K562 (cell line): ENCODE measurements at regions not wholly inside any gene's neighbourhood (a gene's known extent, or its start where the extent isn't known, plus 50 kb on each side); places are given as distances from the start of the nearest gene placed in this dataset.

Experiments
- ATAC-seq: fragments of 200-7000 bp; cut with Tn5 transposase; 3 replicates; pipeline ENCODE4 v1.9.1; 2020; ENCODE audit warnings: moderate library complexity
- BruUV-seq: library from RNA; stranded (reverse); fragments of 400-500 nt; replicated peaks from 2 replicates; lab custom pipeline; 2021; lab: Mats Ljungman, UMichigan
- CTCF ChIA-PET: fragments of 300-600 bp; formaldehyde crosslinking; extraction: SDS; loops from one replicate; lab custom pipeline; 2021; ENCODE audit warnings: low intra/inter-chr PET ratio; lab: Yijun Ruan, JAX
- POLR2A ChIA-PET: fragments of 300-600, 350-650 bp; sonication (Branson Sonifier 250); formaldehyde crosslinking; extraction: SDS; loops from one replicate; lab custom pipeline; 2021; ENCODE audit warnings: antibody characterized with exemption, inconsistent platforms; lab: Yijun Ruan, JAX
- DNase-seq, 4 experiments: peaks; one replicate each; pipeline versions ENCODE4 v3.0.0 to v3.0.0-alpha.2; 2011 to 2018; ENCODE audit warnings: low spot score in 3 of 4, mixed read lengths in 3 of 4; ENCODE audit errors: extremely low read depth in 1 of 4
- FAIRE-seq: peaks from 2 replicates; lab custom pipeline; 2011; peaks lifted over from hg19 to GRCh38; lab: Jason Lieb, UNC
- H2AFZ ChIP-seq: 2 replicates; pipeline ENCODE4 v1.6.0; 2011; ENCODE audit warnings: low read depth, low read length, control low read depth, inconsistent platforms
- H3K27ac ChIP-seq: fragments of 200-600 bp; 3 replicates; pipeline ENCODE4 v1.8.0; 2011; ENCODE audit warnings: low read depth, mild to moderate bottlenecking, control low read depth, inconsistent platforms, low read length, moderate library complexity, mixed read lengths; ENCODE audit errors: extremely low read depth
- H3K27me3 ChIP-seq, 2 experiments: fragments of 300-600 bp in 1 of 2; 2 replicates in 1 of 2; 3 replicates in 1 of 2; pipeline versions ENCODE4 v1.6.0 to v1.8.0; 2011; ENCODE audit warnings: inconsistent platforms in 2 of 2, low read length in 2 of 2, mild to moderate bottlenecking in 1 of 2, mixed read lengths in 1 of 2, moderate library complexity in 1 of 2; ENCODE audit not compliant: control insufficient read depth in 2 of 2, insufficient read depth in 2 of 2
- H3K36me3 ChIP-seq: fragments of 300-600 bp; 3 replicates; pipeline ENCODE4 v1.8.0; 2011; ENCODE audit warnings: mild to moderate bottlenecking, low read length, inconsistent platforms; ENCODE audit not compliant: control insufficient read depth, insufficient read depth
- H3K4me1 ChIP-seq, 2 experiments: fragments of 200-600 bp in 1 of 2; replicated peaks in 1 of 2; 2 replicates in 1 of 2; 3 replicates in 1 of 2; pipeline versions ENCODE4 v1.5.1 to v1.8.0; 2011; ENCODE audit warnings: inconsistent platforms in 2 of 2, low read length in 2 of 2, mild to moderate bottlenecking in 1 of 2, mixed read lengths in 1 of 2, moderate library complexity in 1 of 2; ENCODE audit not compliant: control insufficient read depth in 2 of 2, insufficient read depth in 2 of 2
- H3K4me2 ChIP-seq: 2 replicates; pipeline ENCODE4 v1.6.1; 2011; ENCODE audit warnings: low read length, control low read depth, inconsistent platforms, mixed read lengths; ENCODE audit not compliant: insufficient read depth
- H3K4me3 ChIP-seq: fragments of 200-600 bp; sonication (generic), shearing (Covaris generic); 2 replicates; pipeline ENCODE4 v1.5.1; 2016; ENCODE audit warnings: control low read depth, inconsistent platforms
- H3K79me2 ChIP-seq: fragments of 200-600 bp; 3 replicates; pipeline ENCODE4 v1.8.0; 2011; ENCODE audit warnings: low read length, inconsistent platforms; ENCODE audit not compliant: control insufficient read depth, insufficient read depth
- H3K9ac ChIP-seq, 2 experiments: 2 replicates each; pipeline versions ENCODE4 v1.6.0 to v1.6.1; 2011; ENCODE audit warnings: low read depth in 2 of 2, low read length in 2 of 2, control low read depth in 1 of 2, inconsistent platforms in 1 of 2, mild to moderate bottlenecking in 1 of 2, mixed read lengths in 1 of 2; ENCODE audit not compliant: insufficient read depth in 1 of 2
- H3K9me1 ChIP-seq: one replicate; pipeline ENCODE4 v1.6.0; 2011; ENCODE audit warnings: inconsistent platforms, mild to moderate bottlenecking, low read length, moderate library complexity; ENCODE audit not compliant: control insufficient read depth, insufficient read depth
- H3K9me3 ChIP-seq: replicated peaks from 2 replicates; pipeline ENCODE4 v1.5.1; 2011; ENCODE audit warnings: low read depth, low read length, inconsistent platforms; ENCODE audit not compliant: control insufficient read depth, insufficient read depth
- H4K20me1 ChIP-seq: replicated peaks from 2 replicates; pipeline ENCODE4 v1.6.1; 2011; ENCODE audit warnings: low read length, inconsistent platforms, mixed read lengths; ENCODE audit not compliant: control insufficient read depth, insufficient read depth
- ARID3A ChIP-seq: IDR thresholded peaks from 2 replicates; pipeline ENCODE4 v1.6.1; 2012; ENCODE audit warnings: low read depth, low read length, improper control_type of control experiment, borderline replicate concordance
- CEBPB ChIP-seq: fragments of 450-650 bp; IDR thresholded peaks from 2 replicates; pipeline ENCODE4 v1.6.1; 2016; ENCODE audit warnings: missing genetic modification characterization, missing compliant biosample characterization
- E2F6 ChIP-seq, 2 experiments: IDR thresholded peaks; 2 replicates each; pipeline ENCODE4 v1.6.1; 2011; ENCODE audit warnings: borderline replicate concordance in 1 of 2, control low read depth in 1 of 2, low read depth in 1 of 2, low read length in 1 of 2, mild to moderate bottlenecking in 1 of 2, mixed read lengths in 1 of 2, moderate library complexity in 1 of 2; ENCODE audit not compliant: insufficient read depth in 1 of 2, insufficient read length in 1 of 2, poor library complexity in 1 of 2, severe bottlenecking in 1 of 2; ENCODE audit errors: extremely low read depth in 1 of 2
- GTF2F1 ChIP-seq: IDR thresholded peaks from 2 replicates; pipeline ENCODE4 v1.6.1; 2011; ENCODE audit warnings: low read depth, low read length, improper control_type of control experiment
- HDAC6 ChIP-seq: IDR thresholded peaks from 2 replicates; pipeline ENCODE4 v1.6.1; 2012; ENCODE audit warnings: low read depth, mild to moderate bottlenecking, control low read depth, inconsistent platforms, low read length, moderate library complexity
- HES1 ChIP-seq: fragments of 450-650 bp; IDR thresholded peaks from 2 replicates; pipeline ENCODE4 v1.6.1; 2016; ENCODE audit warnings: low read depth, mild to moderate bottlenecking, moderate library complexity
- RBM14 ChIP-seq: fragments of 200-400 bp; formaldehyde crosslinking; IDR thresholded peaks from 2 replicates; pipeline ENCODE4 v1.6.1; 2018; ENCODE audit warnings: low read depth, mild to moderate bottlenecking, low read length, moderate library complexity, borderline replicate concordance; ENCODE audit not compliant: insufficient read depth
- TAF9B ChIP-seq: fragments of 450-650 bp; IDR thresholded peaks from 2 replicates; pipeline ENCODE4 v1.6.1; 2018; ENCODE audit warnings: mild to moderate bottlenecking; ENCODE audit not compliant: partially characterized antibody
- TCF7 ChIP-seq: sonication (generic); IDR thresholded peaks from 2 replicates; pipeline ENCODE4 v1.6.1; 2016; ENCODE audit warnings: antibody characterized with exemption, borderline replicate concordance
- ZNF696 ChIP-seq: fragments of 250-450 bp; sonication (Bioruptor Pico); conservative IDR thresholded peaks from 2 replicates; pipeline ENCODE4 v1.4.0; 2020; ENCODE audit warnings: mild to moderate bottlenecking, moderate library complexity
- ZNF780A ChIP-seq: fragments of 250-450 bp; sonication (Bioruptor Pico); IDR thresholded peaks from 2 replicates; pipeline ENCODE4 v1.5.0; 2021; ENCODE audit warnings: mild to moderate bottlenecking
- in situ Hi-C: fragments of 300-500 bp; cut with MboI; formaldehyde crosslinking; loops from 4 replicates; pipeline ENCODE4 v1.15.0; 2018; ENCODE audit warnings: inconsistent platforms, mixed read lengths
- intact Hi-C: fragments of 100-400 bp; cut with micrococcal nuclease; formaldehyde crosslinking; loops from 2 replicates; pipeline ENCODE4 v1.14.2; 2022
- TF ChIP-seq, protein P1 (sequence below): fragments of 250-450 bp; sonication (Bioruptor Pico); IDR thresholded peaks from 2 replicates; pipeline ENCODE4 v1.5.0; 2021; ENCODE audit warnings: mild to moderate bottlenecking, moderate library complexity
- TF ChIP-seq, protein P2 (sequence below): fragments of 250-450 bp; sonication (Bioruptor Pico); IDR thresholded peaks from 2 replicates; pipeline ENCODE4 v1.8.0; 2022; ENCODE audit warnings: inconsistent platforms, mild to moderate bottlenecking, moderate library complexity, borderline replicate concordance

GRCh38 chr7:52311886-52312285 is 723.5 kb upstream of the POM121L12 start:
- Histone ChIP-seq H3K4me3 (no peak overlapping the region), H3K9me3 (no peaks in the 10 kb centered on the region; the same call in 1 of the 2 replicates), H4K20me1 (no peaks in the 10 kb centered on the region), H3K36me3 (no peaks in the 10 kb centered on the region), H3K9me1 (no peaks in the 10 kb centered on the region), H3K9ac (no peak overlapping the region), H2AFZ (no peak overlapping the region), H3K27ac (no peak overlapping the region), H3K4me2 (no peak overlapping the region), H3K4me1 (no peaks in the 10 kb centered on the region), H3K79me2 (no peaks in the 10 kb centered on the region), H3K27me3 (no peaks in the 10 kb centered on the region)
- FAIRE-seq (no peak), ATAC-seq (no peak), DNase-seq (no peak)
- TF ChIP-seq HES1: no peak
- TF ChIP-seq ARID3A: no peak
- TF ChIP-seq GTF2F1: no peak
- TF ChIP-seq TCF7: no peak
- no peak for TF ChIP-seq CEBPB (tag)
- TF ChIP-seq ZNF780A (CRISPR knock-in tag): no peak
- no peak for TF ChIP-seq ZNF696
- TF ChIP-seq, protein P1, sequence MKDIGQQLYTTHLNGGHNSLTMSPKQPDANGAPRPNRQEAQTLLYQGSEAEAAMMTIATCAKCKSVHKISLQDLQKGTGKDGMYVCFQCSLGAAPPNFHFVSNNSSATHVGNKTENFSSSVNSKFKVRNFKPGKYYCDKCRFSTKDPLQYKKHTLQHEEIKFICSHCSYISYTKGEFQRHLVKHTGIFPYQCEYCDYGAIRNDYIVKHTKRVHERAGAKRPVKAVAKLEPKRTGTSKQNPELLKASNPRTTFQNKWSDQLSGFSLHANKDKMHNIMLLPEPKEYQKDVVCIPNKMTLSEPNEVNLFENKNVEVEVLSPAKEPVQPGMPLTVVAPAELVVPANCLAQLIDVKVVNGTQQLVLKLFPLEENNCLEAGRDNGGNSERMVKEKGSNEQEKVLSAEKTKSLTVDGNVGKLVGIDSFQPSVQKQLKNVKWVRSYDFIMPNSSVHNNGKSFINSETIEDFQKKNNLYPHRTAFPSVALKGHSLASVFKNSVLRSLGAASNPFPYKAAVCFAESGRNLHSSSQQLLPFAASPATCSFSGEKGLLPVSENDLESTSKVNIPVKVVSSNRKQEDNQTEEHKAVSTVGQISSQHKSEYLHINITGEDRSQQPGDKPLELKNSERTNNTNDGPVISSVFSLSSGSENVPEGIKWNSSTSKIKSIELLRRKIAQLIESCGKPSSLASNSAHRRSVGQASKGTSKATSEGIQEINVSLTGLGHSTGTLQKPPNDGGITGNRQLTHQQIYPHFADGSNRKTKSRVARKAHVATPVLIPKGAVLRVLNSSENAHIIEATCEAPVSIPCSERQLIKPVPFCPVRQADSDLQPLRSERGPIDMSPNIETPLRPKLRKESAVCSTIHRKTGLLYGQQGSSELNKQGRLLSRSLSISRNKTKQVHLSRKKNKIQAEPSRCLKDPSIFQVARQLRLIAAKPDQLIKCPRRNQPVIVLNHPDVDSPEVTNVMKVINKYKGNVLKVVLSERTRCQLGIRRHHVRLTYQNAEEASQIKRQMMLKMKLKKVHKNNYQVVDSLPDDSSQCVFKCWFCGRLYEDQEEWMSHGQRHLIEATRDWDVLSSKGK (CRISPR knock-in tag): no peak
- TF ChIP-seq RBM14: no peak
- TF ChIP-seq, protein P2, sequence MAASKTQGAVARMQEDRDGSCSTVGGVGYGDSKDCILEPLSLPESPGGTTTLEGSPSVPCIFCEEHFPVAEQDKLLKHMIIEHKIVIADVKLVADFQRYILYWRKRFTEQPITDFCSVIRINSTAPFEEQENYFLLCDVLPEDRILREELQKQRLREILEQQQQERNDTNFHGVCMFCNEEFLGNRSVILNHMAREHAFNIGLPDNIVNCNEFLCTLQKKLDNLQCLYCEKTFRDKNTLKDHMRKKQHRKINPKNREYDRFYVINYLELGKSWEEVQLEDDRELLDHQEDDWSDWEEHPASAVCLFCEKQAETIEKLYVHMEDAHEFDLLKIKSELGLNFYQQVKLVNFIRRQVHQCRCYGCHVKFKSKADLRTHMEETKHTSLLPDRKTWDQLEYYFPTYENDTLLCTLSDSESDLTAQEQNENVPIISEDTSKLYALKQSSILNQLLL: no peak
- no peak for TF ChIP-seq E2F6 (IDR thresholded peaks at IDR 0.05; ENCODE audit: borderline replicate concordance in 1 of 2, extremely low read depth in 1 of 2, insufficient read depth in 1 of 2, insufficient read length in 1 of 2, low read depth in 1 of 2, low read length in 1 of 2, poor library complexity in 1 of 2, severe bottlenecking in 1 of 2)
- no peak for TF ChIP-seq TAF9B
- no peak for TF ChIP-seq HDAC6
- no TSS peak for BruUV-seq
- ChIA-PET CTCF (no interaction called here), POLR2A (no interaction called here)
- intact Hi-C loops: no loop called here
- in situ Hi-C loops: no loop called here
